Forelimb muscle (tissue), 1 donor: ENCODE measurements at regions not wholly inside any gene's neighbourhood (a gene's known extent, or its start where the extent isn't known, plus 50 kb on each side); places are given as distances from the start of the nearest gene placed in this dataset.

Source experiments
- DNase-seq: peaks from one replicate; pipeline ENCODE4 v3.0.0-alpha.2; 2013; ENCODE audit warnings: low read depth

- DNase-seq, result no peak
Observed at GRCh38 chr7:35536396-35536826, 158.5 kb downstream of the HERPUD2 start.

DNA sequence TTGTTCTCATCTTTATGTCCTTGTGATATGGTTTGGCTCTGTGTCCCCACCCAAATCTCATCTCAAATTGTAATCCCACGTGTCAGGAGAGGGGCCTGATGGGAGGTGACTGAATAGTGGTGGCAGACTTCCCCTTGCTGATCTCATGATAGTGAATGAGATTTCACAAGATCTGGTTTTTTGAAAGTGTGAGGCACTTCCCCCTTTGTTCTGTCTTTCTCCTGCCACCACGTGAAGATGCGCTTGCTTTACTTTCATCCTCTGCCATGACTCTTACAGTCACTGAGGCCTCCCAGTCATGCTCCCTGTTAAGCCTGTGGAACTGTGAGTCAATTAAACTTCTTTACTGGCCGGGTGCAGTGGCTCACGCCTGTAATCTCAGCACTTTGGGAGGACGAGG lies 161.0 kb downstream of the HERPUD2 start:
- DNase-seq, result no peak

- DNase-seq, result no peak
Observed at GRCh38 chr7:35530124-35531109, 164.5 kb downstream of the HERPUD2 start.

GRCh38 chr7:35529713-35530112 lies 165.2 kb downstream of the HERPUD2 start:
- DNase-seq, result no peak

- no peak for DNase-seq
Observed at GRCh38 chr7:35528381-35528977, 166.5 kb downstream of the HERPUD2 start.

DNA sequence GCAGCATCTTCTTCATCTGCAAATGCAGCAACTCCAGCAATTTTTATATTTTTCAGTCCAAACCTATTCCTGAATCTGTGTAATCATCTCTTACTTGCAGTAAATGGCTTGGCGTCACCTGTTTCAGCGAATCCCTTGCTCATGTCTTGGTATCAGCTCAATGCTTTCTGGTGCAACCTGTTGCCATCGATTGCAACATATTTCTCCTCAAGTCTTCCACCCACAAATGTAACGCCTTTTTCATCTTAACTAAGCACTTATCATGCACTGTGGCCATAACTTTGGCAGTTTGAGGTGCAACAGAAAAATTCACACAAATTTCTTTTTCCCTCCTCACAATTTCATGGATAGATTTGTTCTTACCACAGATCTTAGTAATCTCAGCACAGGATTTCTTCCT lies 168.3 kb downstream of the HERPUD2 start:
- no peak for DNase-seq

- no peak for DNase-seq
Observed at GRCh38 chr7:35524112-35524804, 170.7 kb downstream of the HERPUD2 start.

- DNase-seq, result no peak
Observed at GRCh38 chr7:35523292-35523691, 171.6 kb downstream of the HERPUD2 start.

GRCh38 chr7:35522697-35523096 lies 172.2 kb downstream of the HERPUD2 start:
- DNase-seq, result no peak

GRCh38 chr7:35521941-35522340 lies 173.0 kb downstream of the HERPUD2 start:
- peak; percentile 55 for DNase-seq

DNA sequence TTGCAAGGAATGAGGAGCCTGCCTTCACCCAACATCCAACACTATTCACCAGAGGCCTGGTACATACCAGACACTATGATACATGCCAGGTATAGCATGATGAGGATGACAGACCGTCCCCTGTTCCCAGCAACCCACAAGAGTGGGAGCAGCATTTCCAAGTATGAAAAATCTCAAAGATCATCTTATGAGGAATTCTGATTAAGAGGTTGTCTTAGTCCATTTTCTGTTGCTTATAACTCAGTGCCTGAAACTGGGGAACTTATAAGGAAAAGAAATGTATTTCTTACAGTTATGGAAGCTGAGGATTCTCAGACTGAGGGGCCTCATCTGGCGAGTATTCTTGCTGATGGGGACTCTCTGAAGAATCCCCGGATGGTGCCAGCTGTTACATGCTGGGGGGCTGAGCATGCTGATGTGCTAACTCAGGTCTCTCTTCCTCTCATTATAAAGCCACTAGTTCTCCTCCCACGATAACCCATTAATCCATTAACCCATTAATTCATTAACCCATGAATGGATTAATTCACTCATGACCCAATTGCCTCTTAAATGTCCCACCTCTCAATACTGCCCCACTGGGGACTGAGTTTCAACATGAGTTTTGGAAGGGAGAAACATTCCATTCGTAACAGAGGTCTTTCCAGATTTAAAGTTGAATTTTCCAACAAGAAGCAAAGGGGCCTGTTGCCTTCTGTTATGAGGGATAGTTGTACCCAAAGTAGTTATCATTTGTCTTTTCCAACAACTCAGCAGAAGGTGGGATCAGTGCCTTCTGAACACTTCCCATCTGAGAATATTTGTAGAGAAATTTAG lies 173.9 kb downstream of the HERPUD2 start:
- no peak for DNase-seq

DNA sequence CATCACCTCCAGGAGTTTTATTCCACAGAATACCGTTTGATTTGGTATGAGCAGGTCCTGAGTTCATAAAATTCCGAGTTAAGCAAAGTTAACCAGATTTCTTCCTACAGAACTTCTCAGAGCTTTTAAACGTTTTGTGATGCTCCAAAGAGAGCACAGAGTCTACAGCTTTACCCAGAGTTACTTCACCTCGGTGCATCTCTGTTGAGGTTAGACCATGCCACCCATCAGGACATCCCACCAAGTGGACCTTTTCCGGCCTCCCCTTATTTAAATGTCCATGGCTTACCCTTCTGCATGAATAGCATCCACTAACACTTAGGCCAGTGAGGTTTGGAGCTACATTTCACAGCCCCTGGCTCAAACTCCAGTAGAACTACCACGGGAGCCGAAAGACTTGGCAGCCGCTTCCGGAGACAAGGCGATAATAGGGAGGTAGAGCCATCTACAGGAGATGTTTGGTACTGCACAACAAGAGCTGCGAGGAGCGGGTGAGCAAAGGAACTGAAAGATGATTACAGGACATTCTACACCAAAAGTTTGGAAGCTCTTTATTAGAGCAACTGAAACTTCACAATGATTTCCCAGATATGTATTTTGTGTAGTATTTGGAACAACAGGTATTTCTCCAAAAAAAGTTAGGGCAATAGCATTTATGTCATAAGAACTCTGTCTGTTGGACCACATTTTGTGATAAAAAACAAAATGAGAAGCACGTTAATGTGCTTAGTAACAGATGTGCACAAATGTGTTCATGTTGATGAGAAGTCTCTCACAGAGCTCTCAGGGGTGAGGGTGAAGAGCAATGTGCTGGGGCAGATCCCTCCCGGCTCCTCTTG lies 174.7 kb downstream of the HERPUD2 start:
- DNase-seq, result peak; percentile 85

GRCh38 chr7:35518767-35519166 lies 176.2 kb downstream of the HERPUD2 start:
- no peak for DNase-seq

DNA sequence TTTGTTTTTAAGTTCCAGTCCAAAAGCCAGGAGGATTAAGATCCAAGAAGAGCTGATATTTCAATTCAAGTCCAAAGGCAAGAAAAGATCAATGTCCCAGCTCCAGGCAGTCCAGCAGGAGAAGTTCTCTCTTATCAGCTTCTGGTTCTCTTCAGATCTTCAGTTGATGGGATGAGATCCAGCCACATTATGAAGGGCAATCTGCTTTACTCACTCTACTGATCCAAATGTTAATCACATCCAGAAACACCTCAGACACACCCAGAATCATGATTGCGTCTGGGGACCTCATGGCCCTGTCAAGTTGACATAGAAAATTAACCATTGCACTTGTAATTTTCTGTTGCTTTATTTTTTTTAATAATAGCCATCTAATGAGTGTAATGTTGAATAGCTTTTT lies 178.4 kb downstream of the HERPUD2 start:
- DNase-seq, result no peak

- DNase-seq, result no peak
Observed at GRCh38 chr7:35513828-35514227, 181.1 kb downstream of the HERPUD2 start.

DNA sequence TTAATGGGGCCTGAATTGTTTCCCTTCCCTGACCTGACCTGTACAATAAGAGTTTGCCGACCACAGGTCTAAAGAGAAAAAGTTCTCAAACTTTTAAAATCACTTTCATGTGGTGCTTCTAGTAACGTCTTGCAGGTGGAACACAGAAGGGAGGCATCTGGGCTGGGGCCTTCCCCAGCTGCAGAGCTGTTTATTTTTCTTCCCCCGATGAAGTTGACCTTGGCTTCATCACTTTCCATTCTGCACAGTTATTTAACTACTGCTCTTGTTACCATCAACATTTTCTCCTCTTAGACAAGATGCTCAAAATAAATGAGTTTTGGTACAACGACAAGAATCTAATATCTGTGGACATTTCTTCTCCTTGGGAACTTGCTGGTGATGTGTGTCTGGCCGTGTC lies 181.7 kb downstream of the HERPUD2 start:
- no peak for DNase-seq

GRCh38 chr7:35512716-35513115 lies 182.2 kb downstream of the HERPUD2 start:
- no peak for DNase-seq

GRCh38 chr7:35508623-35509400 lies 186.1 kb downstream of the HERPUD2 start:
- no peak for DNase-seq

- DNase-seq, result no peak
Observed at GRCh38 chr7:35505066-35505465, 189.9 kb downstream of the HERPUD2 start.

- no peak for DNase-seq
Observed at GRCh38 chr7:35504365-35504764, 190.6 kb downstream of the HERPUD2 start.
